Osteoblast (primary cell): ENCODE measurements at regions not wholly inside any gene's neighbourhood (a gene's known extent, or its start where the extent isn't known, plus 50 kb on each side); places are given as distances from the start of the nearest gene placed in this dataset.

Experiments used
- DNase-seq: peaks from one replicate; pipeline ENCODE4 v3.0.0; 2011; ENCODE audit warnings: low spot score, mixed read lengths; ENCODE audit not compliant: insufficient read length; ENCODE audit errors: missing footprints
- H2AFZ ChIP-seq: 2 replicates; pipeline ENCODE4 v1.6.0; 2011; ENCODE audit warnings: mild to moderate bottlenecking, low read length
- H3K27ac ChIP-seq: 2 replicates; pipeline ENCODE4 v1.5.1; 2011; ENCODE audit warnings: mild to moderate bottlenecking, low read depth, low read length, moderate library complexity
- H3K27me3 ChIP-seq: 2 replicates; pipeline ENCODE4 v1.6.0; 2012; ENCODE audit warnings: mild to moderate bottlenecking, control low read depth, inconsistent platforms, low read length, moderate library complexity; ENCODE audit not compliant: insufficient read depth
- H3K36me3 ChIP-seq: 2 replicates; pipeline ENCODE4 v1.5.1; 2011; ENCODE audit warnings: mild to moderate bottlenecking, low read length, control low read depth, moderate library complexity; ENCODE audit not compliant: insufficient read depth
- H3K4me1 ChIP-seq: 2 replicates; pipeline ENCODE4 v1.5.1; 2011; ENCODE audit warnings: mild to moderate bottlenecking, low read length, control low read depth, moderate library complexity; ENCODE audit not compliant: insufficient read depth
- H3K4me2 ChIP-seq: 2 replicates; pipeline ENCODE4 v1.6.0; 2011; ENCODE audit warnings: mild to moderate bottlenecking, low read length; ENCODE audit not compliant: insufficient read depth
- H3K4me3 ChIP-seq: fragments of 200-600 bp; sonication (generic); 3 replicates; pipeline ENCODE4 v1.5.1; 2012; ENCODE audit warnings: mild to moderate bottlenecking, low read length, inconsistent platforms; ENCODE audit not compliant: insufficient read depth
- H3K79me2 ChIP-seq: 2 replicates; pipeline ENCODE4 v1.6.0; 2012; ENCODE audit warnings: mild to moderate bottlenecking, low read length, control low read depth, inconsistent platforms; ENCODE audit not compliant: insufficient read depth
- H3K9me3 ChIP-seq: 2 replicates; pipeline ENCODE4 v1.5.1; 2011; ENCODE audit warnings: low read depth, low read length, control low read depth
- H4K20me1 ChIP-seq: 2 replicates; pipeline ENCODE4 v1.6.0; 2012; ENCODE audit warnings: mild to moderate bottlenecking, low read length, control low read depth; ENCODE audit not compliant: insufficient read depth
- TF ChIP-seq, protein P1 (sequence below): IDR thresholded peaks from 2 replicates; pipeline ENCODE4 v1.5.1; 2011; ENCODE audit warnings: mild to moderate bottlenecking, low read depth, low read length, moderate library complexity; ENCODE audit errors: extremely low read depth

DNA sequence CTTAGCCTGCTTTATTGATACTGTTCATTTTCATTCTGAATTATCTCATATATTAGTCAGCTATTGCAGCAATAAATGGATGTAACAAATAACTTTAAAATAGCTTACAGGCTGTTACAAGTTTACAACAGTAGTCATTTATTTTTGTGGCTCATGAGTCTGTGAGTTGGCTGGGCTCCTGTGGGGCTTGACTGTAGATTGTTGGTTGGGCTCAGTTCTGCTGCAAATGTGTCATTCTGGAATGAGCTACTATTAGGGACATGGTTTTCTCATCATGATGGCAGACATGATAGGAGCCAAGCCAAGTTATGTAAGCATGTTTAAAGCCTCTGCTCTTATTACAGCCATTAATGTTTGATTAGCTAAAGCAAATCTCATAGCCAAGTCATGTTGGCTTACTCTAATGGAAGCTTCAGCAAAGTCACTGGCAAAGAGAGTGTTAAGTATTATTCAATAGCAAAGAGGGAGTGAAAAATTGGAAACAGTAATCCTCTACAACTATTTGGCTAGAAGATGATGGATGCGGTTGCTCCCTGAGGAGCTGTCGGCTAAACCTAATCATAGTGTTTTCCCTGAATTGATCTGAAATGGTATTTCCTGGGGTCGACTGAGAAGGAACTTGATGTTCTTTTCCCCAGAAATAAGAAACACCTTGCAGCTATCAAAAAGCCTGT lies 391.3 kb downstream of the TDRD3 start:
- H3K79me2 ChIP-seq, result no peaks in the 10 kb centered on the region
- H3K4me2 ChIP-seq, result no peak overlapping the region
- no peaks in the 10 kb centered on the region for H4K20me1 ChIP-seq
- no peaks in the 10 kb centered on the region for H3K27me3 ChIP-seq
- no peak overlapping the region for H2AFZ ChIP-seq
- H3K9me3 ChIP-seq, result no peaks in the 10 kb centered on the region
- DNase-seq, result no peak
- H3K36me3 ChIP-seq, result no peaks in the 10 kb centered on the region
- no peak overlapping the region for H3K27ac ChIP-seq
- no peaks in the 10 kb centered on the region for H3K4me1 ChIP-seq
- TF ChIP-seq, protein P1, sequence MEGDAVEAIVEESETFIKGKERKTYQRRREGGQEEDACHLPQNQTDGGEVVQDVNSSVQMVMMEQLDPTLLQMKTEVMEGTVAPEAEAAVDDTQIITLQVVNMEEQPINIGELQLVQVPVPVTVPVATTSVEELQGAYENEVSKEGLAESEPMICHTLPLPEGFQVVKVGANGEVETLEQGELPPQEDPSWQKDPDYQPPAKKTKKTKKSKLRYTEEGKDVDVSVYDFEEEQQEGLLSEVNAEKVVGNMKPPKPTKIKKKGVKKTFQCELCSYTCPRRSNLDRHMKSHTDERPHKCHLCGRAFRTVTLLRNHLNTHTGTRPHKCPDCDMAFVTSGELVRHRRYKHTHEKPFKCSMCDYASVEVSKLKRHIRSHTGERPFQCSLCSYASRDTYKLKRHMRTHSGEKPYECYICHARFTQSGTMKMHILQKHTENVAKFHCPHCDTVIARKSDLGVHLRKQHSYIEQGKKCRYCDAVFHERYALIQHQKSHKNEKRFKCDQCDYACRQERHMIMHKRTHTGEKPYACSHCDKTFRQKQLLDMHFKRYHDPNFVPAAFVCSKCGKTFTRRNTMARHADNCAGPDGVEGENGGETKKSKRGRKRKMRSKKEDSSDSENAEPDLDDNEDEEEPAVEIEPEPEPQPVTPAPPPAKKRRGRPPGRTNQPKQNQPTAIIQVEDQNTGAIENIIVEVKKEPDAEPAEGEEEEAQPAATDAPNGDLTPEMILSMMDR, result no peak
- no peak overlapping the region for H3K4me3 ChIP-seq

DNA sequence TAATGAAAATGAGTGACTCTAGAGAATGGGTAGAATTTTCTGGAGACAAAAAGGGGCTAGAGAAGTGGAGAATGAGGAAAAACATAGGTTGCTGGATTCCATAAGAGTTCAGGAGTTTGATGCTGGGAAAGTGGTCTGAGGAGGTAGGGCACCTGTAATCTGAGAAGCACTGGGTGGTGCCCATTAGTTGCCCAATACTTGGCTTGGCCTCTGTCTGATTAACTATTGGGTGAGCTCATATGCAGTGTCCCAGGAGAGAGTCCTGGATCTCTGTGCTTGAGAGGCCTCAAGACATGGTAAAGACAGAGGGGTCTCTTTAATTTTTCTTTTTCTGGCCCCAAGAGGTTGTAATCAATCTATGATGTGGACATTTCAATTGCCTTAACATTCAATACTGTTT lies 390.1 kb downstream of the TDRD3 start:
- DNase-seq, result no peak
- H3K4me3 ChIP-seq, result no peak overlapping the region
- no peaks in the 10 kb centered on the region for H3K36me3 ChIP-seq
- no peaks in the 10 kb centered on the region for H3K79me2 ChIP-seq
- H3K27me3 ChIP-seq, result no peaks in the 10 kb centered on the region
- no peak overlapping the region for H2AFZ ChIP-seq
- TF ChIP-seq, protein P1, result no peak
- no peak overlapping the region for H3K27ac ChIP-seq
- no peaks in the 10 kb centered on the region for H3K9me3 ChIP-seq
- H3K4me2 ChIP-seq, result no peak overlapping the region
- no peaks in the 10 kb centered on the region for H3K4me1 ChIP-seq
- no peaks in the 10 kb centered on the region for H4K20me1 ChIP-seq

DNA sequence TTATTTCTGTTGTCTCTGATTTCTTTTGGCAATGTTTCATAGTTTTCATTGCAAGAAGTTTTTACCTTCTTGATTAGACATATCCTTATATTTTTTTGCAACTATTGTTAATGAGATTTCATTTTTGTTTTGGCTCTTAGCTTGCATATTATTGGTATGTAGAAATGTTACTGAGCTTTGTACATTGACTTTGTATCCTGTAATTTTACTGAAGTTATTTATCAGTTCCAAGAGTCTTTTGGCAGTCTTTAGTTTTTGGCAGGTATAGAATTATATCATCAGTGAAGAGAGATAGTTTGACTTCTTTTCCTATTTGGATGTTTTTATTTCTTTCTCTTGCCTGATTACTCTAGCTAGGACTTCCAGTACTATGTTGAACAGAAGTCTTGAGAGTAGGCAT lies 375.7 kb downstream of the TDRD3 start:
- no peaks in the 10 kb centered on the region for H3K4me1 ChIP-seq
- no peak overlapping the region for H3K27ac ChIP-seq
- no peaks in the 10 kb centered on the region for H3K36me3 ChIP-seq
- H3K9me3 ChIP-seq, result no peaks in the 10 kb centered on the region
- H3K79me2 ChIP-seq, result no peaks in the 10 kb centered on the region
- TF ChIP-seq, protein P1, result no peak
- H3K27me3 ChIP-seq, result no peaks in the 10 kb centered on the region
- H3K4me3 ChIP-seq, result no peak overlapping the region
- H2AFZ ChIP-seq, result no peak overlapping the region
- no peak overlapping the region for H3K4me2 ChIP-seq
- no peak for DNase-seq
- no peaks in the 10 kb centered on the region for H4K20me1 ChIP-seq

DNA sequence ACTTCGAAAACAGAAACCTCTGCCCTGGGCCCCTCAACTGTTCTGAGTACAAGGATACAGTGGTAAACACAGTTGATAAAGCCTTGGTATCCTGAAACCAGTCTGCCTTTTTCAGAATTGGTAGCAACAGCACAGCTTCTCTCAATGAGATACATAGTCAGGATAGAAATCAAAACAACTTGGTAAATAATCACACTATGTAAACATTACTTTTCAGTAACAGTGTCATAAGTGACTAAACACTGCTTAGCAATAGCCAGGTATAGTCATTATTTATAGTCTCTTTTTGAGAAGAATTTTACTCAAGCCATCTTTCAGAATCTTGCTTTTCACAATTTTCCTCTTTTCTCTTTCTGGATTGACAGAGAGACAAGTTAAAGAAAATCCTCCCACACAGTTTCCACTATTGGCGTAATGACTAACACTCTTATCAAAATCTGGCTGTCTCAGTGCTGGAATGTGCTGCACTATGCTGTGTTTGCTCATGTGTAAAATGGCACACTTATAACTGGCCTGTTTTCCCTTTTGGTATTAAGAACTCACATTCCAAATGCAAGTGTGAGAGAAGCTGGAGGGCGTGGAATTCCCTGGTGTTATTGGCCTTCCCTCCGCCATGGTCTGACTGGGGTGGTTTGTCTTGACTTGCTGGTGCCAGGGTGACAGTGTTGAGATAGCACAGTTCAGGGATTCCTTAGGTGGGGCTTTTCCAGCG lies 368.8 kb downstream of the TDRD3 start:
- no peak for DNase-seq
- TF ChIP-seq, protein P1, result no peak
- Histone ChIP-seq H3K9me3 (no peaks in the 10 kb centered on the region), H3K4me1 (no peaks in the 10 kb centered on the region), H3K79me2 (no peaks in the 10 kb centered on the region), H3K27ac (no peak overlapping the region), H4K20me1 (no peaks in the 10 kb centered on the region), H2AFZ (no peak overlapping the region), H3K4me2 (no peak overlapping the region), H3K27me3 (no peaks in the 10 kb centered on the region), H3K4me3 (no peak overlapping the region), H3K36me3 (no peaks in the 10 kb centered on the region)
